Inflammatory macrophage treated with lipopolysaccharide for 4 hours (primary cell): ENCODE measurements at regions not wholly inside any gene's neighbourhood (a gene's known extent, or its start where the extent isn't known, plus 50 kb on each side); places are given as distances from the start of the nearest gene placed in this dataset.
"Not testable (repeated sequence)": the region's sequence is repeated elsewhere in the genome, so short reads cannot be mapped to it uniquely, and the experiment has no call there.

Experiments
- DNase-seq: peaks from one replicate; pipeline ENCODE4 v3.0.0-alpha.2; 2020

DNA sequence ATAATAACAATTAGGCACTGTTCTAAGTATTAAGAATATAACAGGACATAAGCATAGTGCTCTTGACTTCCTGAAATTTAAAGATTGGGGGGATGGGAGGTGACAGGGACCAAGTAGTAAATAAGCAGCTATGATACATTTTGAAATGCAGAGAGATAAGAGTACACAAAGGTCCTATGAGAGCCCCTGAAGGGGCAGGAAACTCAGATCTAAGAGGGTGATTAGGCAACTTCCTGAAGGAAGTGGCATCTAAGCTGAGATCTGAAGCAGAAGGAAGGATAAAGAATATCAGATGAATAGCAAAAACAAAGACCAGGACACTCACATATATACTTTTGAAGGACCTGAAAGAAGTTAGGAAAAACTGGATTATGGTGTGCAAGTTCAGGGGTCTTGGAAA is 415.2 kb upstream of the FRG2C start:
- DNase-seq: peak; percentile 2

DNA sequence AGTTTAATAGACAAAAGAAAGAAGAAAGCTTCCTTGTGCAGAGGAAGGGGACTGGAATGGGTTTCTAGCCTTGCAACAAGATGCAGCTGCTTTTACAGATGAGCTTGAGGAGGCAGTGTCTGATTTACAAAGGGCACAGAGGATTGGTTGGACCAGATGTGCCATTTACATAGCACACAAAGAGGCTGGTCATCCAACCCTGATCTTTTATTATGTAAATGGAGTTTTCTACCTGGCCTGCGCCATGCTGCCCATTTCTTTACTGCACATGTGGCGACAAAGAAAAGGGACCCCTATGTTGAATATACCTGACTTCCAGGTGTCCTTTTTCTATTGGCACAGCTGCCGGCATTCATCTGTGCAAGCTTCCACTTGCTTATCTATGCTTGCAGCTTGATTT is 409.4 kb upstream of the FRG2C start:
- no peak for DNase-seq

DNA sequence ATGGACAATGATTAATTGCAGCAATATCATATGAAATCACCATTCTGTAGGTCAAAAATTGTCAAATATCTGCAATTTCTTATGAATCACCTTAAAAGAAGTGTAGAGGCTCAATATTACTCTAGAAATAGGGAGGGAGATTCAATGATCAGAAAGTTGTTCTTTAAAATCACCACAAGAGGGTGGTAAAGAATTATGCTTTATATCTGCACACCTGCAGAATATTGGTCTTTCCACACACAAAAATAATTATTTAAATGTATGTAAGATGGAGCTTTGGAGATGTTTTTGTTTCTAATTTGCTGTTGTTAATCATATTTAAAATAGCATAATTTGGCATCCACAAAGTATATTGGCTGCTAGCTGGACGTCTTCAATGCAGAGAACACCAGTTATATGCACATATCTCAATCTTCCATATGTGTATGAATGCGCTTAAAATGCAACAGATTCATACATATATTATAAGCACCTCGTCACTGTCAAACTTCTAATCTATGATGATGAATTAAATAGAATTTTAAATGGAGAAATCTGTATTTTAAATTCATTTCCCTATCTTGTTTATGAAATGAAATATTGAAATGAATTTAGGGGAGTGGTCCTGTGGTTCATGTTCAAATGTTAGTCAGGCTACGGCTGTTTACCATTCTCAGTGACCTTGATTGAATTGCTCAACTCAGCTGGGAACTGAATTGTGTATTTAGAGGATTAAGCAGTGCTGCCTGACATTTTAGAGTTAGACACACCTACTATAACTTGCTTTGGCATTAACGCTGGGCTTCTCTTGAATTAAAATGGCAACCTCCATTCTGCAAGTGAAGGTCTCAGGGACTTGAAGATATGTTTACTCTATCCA is 405.1 kb upstream of the FRG2C start:
- DNase-seq: peak; percentile 11

DNA sequence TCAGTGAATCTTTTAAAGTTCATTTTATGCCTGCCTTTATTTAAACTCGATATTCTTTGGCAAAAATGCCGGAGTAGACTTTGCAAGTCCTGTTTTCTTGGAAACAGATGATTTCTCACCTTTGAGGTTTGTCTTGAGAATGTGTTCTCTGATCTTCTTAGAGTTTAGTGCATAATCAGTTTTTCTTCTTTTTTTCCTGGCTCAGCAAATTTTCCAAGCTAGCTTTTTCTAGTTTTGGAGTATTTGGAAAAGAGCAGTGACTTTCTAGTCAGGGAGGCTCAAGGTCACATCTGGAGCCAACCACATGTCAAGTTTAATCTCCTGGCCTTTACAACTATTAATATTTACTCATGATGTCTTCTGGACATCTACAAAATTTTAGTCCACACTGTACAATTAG is 403.2 kb upstream of the FRG2C start:
- DNase-seq: not testable (repeated sequence)

DNA sequence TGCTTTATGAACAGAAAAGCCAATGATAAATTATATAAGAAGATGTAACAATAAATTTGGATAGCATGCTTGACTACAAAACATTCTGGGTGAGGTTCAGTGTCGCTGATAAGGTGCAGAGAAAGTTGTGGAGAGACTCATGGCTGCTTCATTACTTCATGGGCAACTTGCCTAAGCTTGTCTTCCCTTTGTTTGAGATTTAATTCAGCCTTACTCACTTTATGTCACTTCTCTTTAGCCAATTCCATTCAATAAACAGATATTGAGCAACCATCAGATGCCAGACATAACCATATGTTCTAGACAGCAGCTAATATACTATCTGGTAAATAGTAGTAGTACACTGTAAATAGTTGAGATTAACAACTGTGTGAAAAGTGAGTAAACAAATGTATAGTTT is 401.5 kb upstream of the FRG2C start:
- DNase-seq: no peak

DNA sequence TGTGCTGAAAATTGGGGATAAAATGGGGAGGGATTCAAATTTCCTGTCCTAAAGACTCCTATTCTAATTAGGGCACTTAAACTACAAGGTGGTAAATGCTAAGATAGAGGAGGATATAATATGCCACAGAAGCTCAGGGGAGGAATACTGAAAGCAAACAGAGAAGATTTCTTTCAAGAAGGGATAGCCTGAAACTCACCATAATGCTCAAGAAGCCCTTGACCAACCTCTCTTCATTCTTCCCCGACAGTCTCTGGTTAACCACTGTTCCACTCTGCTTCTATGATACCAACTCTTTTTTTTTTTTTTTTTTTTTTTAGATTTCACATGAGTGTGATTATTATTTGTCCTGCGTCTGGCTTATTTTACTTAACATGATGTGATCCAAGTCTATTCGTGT is 398.2 kb upstream of the FRG2C start:
- DNase-seq: no peak

DNA sequence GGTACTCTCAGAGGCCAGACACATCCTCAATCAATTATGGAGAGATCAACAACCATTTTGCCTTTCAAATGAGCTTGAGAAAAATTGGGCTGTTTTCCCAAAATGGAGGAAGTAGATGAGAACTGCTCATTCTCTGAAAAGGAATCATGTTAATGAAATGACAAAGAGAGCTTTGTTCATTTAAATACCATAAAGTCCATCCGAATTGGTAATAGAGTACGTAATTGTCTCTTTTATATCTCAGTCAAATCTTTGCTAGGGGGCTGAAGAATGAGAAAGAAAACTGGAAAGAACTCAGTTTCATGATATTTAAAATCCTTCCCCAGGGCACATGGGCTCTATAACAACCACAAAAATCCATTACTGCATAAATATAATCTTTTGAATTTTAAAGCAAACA is 395.6 kb upstream of the FRG2C start:
- DNase-seq: not testable (repeated sequence)

DNA sequence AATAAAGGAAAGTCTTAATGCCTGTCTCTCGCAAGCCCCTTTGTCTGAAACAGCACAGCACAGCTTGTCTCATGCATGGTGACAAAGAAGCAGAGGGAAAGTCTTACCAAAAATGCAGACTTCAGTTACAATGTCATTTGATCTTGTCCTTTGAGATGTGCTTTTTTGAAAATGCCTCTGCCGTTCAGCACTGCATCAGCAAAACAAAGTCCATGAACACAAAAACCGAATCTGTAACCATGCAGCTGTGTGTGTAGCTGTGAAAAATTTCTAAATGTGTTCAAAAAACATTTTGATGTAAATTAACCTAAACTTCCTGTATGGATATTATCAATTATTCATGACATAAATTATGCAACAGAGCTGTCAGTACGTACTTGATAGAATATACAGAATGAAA is 391.9 kb upstream of the FRG2C start:
- not testable (repeated sequence) for DNase-seq

DNA sequence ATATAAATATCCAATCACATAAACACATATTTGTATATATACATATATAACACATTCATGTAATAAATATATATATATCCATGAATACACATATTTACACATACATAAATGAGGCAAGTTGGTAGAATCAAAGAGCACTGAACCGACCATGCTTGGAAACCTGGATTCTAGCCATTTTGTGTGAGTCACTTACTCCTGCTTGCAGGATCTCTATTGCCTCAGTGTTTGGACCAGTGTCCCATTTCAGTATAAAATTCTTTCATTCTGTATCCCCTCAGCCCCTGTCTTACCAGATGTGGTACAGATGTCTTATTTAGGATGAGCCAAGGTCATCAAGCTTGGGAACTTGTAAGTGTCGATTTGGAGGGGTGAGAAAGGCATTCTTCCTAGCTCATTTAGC is 391.4 kb upstream of the FRG2C start:
- no peak for DNase-seq

DNA sequence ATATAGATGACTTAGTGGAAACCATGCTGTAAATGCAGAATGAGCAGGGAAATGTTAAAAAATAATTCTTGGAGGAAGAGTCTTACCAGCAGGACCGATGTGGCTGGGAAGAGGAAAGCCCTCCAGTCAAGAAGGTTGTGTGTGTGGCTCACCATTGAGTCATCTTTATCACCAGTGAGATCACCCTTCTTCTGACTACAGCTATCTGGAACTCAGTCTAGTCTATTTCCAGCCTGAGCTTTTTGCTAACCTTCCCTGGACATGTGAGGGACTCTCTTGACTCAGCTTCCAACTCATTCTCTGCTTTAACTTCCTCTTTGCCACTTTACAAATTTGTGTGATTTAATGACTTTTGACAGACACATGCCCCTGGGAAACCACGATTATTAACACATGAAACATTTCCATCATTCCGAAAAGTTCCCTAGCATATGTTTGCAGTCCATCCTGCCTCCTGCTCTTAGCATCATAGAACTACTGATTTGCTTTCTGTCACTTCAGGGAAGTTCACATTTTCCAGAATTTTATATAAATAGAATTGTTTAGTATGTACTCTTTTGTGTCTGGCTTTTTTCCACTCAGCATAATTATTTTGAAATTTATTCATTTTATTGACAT is 378.5 kb upstream of the FRG2C start:
- peak; percentile 65 for DNase-seq

DNA sequence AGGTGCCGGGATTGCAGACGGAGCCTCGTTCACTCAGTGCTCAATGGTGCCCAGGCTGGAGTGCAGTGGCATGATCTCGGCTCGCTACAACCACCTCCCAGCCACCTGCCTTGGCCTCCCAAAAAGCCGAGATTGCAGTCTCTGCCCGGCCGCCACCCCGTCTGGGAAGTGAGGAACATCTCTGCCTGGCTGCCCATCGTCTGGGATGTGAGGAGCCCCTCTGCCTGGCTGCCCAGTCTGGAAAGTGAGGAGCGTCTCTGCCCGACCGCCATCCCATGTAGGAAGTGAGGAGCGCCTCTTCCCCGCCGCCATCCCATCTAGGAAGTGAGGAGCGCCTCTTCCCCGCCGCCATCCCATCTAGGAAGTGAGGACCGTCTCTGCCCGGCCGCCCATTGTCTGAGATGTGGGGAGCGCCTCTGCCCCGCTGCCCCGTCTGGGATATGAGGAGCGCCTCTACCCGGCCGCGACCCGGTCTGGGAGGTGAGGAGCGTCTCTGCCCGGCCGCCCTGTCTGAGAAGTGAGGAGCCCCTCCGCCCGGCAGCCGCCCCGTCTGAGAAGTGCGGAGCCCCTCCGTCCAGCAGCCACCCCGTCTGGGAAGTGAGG is 375.1 kb upstream of the FRG2C start:
- DNase-seq: not testable (repeated sequence)

DNA sequence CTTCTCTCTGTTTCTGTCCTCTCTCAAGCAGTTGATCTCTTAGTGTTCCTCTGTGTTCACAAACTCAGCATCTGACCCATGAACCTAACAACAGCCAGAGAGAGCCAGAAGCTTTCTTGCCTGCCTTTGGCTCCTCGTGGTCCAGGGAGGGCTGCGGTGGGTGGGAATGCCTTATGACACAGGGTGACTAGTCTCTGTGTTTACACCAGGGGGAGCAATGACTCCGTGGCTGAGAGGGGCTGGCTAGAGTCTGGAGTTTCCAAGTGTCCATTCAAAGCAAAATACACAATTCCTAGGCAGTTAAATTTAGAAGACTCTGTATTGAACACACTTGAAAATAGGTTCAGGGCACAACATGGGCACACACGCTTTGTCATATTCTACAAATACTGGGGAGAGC is 370.0 kb upstream of the FRG2C start:
- DNase-seq: peak; percentile 12

DNA sequence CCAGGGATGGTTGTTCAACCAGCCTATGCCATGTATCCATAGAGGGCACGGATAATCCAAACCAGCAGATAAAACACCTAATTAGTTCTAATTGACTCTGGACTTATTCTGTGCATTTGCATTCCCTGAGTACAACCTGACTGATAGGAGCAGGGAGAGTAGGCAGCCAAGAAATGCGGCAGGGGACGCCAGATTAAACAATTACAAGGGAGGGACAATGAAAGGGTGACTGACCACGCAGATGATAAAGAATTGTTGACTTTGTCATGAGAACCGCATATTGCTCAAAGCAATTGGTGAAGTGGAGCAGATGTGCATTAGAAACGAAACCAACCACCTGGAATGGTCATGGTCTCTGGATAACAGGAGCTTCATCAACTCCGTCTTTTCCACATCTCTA is 369.1 kb upstream of the FRG2C start:
- no peak for DNase-seq

DNA sequence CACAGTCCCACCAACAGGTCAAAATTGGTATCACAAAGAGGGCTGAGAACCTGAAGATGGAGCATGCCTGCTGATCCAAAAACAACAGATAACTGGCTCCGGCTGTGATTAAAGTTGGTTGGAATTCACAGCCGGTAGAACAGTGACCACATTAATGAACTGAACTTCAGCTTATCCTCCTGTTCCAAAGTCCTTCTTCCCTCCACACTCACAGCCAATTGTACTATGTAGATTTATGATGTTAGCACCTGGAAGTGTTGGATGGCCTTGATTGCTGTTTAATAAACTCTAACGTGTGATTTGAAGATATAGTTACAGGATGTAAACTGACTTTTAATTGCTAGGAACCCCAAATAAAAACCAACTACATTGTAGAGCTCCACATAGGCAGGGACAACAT is 367.3 kb upstream of the FRG2C start:
- DNase-seq: no peak

DNA sequence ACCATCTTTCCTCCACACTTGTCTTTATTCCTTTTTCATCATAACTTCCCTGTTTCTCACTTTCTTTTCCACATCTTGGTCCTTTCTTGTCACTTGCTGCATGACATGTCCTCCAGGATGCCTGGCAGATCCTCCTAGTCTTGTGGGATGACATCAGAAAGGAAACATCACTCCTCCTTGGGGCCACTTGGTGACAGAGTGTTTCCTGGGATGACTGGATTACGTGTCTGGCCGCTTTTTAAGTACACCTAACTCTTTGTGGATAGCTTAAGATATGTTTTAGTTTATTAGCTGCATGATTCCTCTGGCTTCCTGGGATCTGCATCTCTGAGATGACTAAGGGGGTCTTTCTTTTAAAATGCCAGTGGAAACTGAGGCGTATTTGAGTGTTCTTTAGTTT is 363.5 kb upstream of the FRG2C start:
- DNase-seq: no peak

DNA sequence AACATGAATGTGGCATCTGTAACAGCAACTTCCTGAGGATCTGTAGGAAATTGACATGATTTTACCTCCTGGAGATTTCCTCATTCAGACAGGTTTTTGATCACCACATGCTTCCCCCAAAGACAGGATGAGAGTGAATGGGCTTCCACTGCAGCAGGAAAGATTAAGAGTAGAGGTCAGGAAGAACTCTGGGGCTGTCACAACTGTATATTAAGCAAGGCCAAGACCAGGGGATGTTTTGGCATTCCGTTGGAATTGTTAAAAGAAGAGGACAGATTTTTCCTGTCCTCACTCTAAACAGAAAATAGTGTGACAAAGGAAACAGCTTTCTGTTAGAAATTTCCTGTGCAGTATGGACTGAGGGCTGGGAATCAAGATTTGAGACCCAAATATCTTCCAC is 363.1 kb upstream of the FRG2C start:
- not testable (repeated sequence) for DNase-seq

DNA sequence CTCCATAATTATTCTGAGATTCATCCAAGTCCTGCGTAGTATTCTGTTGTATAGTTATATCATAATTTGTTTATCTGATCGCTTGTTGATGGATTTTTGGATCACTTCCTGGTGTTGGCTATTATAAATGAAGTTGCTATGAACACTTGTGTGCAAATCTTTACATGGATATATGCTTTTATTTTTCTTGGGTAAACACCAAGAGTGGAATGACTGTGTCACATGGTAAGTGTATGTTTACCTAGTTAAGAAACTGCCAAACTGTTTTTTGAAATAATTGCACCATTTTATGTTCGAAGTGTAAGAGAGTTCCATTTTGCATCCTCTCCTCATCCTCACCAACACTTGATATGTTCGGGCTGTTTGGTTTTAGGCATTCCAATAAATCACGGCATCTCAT is 360.4 kb upstream of the FRG2C start:
- DNase-seq: no peak

DNA sequence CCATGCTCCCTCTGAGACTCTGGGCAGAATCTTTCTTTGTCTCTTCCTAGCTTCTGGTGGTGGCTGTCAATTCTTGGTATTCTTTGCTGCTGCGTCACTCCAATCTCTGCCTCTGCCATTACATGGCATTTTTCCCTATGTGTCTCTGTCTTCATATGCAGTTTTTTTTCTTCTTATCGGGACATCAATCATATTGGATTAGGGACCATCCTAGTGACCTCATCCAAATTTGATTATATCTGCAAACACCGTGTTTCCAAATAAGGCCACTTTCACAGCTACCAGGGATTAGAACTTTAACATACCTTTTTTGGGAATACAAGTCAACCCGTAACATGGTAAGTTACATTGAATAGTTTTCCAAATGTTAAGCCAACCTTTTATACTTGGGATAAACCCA is 358.2 kb upstream of the FRG2C start:
- no peak for DNase-seq

DNA sequence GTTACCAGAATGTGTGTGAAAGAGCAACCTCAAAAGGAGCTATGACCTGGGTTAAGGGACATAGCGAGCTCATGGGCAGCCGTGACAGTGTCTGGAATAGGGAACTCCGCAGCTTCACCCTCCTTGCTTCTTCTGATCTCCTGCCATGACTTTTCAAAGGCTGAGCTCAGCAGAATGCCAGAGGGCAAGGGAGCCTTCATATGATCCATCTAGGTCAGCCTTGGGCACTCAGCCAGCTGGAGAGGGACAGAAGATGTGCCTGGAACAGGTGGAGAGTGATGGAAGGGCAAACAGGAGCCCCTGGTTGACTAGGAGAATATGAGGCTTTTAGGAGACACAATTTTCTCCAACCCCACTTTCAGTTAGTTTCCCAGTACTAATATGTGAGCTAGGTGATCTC is 352.8 kb upstream of the FRG2C start:
- DNase-seq: not testable (repeated sequence)

DNA sequence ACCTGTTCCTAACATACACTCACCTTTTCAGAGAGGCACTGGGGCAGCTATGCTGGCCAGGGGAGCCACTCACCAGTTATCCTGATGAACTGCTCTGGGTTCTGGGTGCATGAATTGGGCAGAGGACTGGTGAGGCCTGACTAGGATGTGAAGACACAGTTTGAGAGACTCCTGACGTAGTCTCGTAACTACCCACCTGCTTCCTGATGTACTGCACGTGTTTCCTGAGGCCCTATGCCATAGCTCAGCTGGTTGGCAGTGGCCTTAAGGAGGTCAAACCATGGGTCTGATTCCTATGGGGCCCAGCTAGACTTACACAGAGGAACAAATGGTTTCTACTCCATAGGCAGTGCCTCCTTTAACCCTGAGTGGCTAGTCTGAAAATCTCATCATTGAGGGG is 351.7 kb upstream of the FRG2C start:
- not testable (repeated sequence) for DNase-seq

DNA sequence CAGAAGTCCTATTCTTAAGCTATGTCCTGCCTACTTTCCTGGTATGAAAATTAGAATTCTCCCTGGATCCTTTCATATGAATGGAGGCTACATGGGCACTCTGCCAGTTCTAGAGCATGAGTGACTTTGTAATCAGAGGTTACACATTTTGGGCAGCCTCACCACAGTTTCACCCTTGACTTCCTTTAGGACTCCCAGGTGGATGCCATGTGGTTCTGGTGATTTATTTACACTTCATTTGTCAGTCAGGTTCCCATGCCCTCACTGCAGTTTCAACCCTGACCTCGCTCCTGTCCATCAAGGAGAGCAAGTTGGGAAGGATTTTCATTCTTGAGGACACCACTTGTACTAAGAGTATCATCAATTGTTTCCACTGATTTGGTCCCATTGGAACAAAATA is 344.4 kb upstream of the FRG2C start:
- DNase-seq: not testable (repeated sequence)

DNA sequence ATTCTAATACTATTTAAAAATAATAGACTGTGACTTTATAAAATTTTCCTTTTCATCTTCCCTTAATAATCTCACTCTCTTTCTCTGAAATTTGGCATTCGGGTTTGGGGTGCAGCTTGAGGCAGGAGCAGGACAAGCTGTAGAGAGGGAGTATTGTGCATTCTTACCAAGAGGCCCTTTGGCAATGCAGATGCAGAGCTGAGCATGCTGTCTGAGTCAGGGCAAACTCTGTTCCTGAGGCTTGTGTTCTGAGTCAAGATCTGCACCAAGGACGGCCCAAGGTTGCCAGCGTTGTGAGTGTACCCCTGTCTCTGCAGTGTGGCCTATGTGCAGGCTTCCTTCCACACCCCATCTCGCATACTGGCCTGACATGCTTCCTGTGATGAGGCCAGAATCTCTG is 343.8 kb upstream of the FRG2C start:
- DNase-seq: no peak

DNA sequence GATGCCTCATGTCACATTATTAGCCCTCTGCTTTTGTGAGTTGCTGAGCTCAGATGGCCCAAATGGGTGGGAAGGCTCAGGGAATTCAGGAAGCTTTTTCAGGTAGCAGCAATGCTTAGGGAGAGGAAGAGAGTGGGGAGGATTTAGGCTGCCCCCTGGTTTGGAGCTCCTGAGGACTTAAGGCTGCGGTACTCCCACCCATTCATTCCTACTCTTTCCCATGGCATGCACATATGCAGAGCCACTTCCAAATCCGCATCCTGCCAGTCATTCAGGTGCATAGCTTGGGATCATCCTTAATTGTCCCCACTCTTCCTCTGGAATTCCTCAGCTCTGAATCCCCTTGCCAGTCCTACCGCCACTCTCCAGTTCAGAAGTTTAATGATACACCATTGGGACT is 343.1 kb upstream of the FRG2C start:
- no peak for DNase-seq

DNA sequence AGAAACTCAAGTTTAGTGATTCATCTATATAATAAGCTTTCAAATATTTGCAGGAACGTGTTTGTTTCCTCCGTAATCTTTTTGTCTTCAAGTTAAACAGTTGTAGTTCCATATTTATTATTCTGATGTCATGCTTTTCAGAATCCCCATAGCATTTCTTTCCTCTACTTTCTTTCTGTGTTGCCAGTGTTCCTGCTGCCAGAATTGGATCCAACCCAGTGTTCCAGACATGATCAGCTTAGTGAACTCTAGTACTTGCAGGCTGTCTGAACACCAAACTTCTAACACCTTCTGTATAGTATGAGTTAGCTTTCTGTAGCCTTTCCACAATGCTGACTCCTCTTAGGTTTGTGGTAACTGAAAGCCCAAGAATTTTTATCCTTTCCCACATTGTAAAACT is 340.2 kb upstream of the FRG2C start:
- DNase-seq: not testable (repeated sequence)
